ENCODE measurements at regions not wholly inside any gene's neighbourhood (a gene's known extent, or its start where the extent isn't known, plus 50 kb on each side); places are given as distances from the start of the nearest gene placed in this dataset.

DNA sequence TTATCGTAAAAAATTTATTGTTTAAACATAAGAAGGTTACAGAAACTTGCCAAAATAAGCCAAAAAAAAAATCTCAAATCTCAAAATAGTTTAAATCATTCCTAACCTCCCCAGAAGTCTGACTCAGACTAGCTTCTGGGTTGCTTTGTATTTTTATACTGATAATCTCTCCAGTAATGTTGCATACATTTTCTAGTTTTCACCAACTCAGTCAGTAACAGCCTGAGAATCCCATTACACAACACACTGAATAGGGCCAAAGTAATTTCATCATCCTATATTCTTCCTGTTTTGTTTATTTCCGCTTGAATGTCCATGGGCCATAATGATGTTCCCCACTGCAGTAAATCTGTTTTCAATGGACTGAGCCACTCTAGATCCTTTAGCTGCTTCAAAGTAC, 478.5 kb downstream of the GPAM start (continued):
- TF ChIP-seq, protein P1, sequence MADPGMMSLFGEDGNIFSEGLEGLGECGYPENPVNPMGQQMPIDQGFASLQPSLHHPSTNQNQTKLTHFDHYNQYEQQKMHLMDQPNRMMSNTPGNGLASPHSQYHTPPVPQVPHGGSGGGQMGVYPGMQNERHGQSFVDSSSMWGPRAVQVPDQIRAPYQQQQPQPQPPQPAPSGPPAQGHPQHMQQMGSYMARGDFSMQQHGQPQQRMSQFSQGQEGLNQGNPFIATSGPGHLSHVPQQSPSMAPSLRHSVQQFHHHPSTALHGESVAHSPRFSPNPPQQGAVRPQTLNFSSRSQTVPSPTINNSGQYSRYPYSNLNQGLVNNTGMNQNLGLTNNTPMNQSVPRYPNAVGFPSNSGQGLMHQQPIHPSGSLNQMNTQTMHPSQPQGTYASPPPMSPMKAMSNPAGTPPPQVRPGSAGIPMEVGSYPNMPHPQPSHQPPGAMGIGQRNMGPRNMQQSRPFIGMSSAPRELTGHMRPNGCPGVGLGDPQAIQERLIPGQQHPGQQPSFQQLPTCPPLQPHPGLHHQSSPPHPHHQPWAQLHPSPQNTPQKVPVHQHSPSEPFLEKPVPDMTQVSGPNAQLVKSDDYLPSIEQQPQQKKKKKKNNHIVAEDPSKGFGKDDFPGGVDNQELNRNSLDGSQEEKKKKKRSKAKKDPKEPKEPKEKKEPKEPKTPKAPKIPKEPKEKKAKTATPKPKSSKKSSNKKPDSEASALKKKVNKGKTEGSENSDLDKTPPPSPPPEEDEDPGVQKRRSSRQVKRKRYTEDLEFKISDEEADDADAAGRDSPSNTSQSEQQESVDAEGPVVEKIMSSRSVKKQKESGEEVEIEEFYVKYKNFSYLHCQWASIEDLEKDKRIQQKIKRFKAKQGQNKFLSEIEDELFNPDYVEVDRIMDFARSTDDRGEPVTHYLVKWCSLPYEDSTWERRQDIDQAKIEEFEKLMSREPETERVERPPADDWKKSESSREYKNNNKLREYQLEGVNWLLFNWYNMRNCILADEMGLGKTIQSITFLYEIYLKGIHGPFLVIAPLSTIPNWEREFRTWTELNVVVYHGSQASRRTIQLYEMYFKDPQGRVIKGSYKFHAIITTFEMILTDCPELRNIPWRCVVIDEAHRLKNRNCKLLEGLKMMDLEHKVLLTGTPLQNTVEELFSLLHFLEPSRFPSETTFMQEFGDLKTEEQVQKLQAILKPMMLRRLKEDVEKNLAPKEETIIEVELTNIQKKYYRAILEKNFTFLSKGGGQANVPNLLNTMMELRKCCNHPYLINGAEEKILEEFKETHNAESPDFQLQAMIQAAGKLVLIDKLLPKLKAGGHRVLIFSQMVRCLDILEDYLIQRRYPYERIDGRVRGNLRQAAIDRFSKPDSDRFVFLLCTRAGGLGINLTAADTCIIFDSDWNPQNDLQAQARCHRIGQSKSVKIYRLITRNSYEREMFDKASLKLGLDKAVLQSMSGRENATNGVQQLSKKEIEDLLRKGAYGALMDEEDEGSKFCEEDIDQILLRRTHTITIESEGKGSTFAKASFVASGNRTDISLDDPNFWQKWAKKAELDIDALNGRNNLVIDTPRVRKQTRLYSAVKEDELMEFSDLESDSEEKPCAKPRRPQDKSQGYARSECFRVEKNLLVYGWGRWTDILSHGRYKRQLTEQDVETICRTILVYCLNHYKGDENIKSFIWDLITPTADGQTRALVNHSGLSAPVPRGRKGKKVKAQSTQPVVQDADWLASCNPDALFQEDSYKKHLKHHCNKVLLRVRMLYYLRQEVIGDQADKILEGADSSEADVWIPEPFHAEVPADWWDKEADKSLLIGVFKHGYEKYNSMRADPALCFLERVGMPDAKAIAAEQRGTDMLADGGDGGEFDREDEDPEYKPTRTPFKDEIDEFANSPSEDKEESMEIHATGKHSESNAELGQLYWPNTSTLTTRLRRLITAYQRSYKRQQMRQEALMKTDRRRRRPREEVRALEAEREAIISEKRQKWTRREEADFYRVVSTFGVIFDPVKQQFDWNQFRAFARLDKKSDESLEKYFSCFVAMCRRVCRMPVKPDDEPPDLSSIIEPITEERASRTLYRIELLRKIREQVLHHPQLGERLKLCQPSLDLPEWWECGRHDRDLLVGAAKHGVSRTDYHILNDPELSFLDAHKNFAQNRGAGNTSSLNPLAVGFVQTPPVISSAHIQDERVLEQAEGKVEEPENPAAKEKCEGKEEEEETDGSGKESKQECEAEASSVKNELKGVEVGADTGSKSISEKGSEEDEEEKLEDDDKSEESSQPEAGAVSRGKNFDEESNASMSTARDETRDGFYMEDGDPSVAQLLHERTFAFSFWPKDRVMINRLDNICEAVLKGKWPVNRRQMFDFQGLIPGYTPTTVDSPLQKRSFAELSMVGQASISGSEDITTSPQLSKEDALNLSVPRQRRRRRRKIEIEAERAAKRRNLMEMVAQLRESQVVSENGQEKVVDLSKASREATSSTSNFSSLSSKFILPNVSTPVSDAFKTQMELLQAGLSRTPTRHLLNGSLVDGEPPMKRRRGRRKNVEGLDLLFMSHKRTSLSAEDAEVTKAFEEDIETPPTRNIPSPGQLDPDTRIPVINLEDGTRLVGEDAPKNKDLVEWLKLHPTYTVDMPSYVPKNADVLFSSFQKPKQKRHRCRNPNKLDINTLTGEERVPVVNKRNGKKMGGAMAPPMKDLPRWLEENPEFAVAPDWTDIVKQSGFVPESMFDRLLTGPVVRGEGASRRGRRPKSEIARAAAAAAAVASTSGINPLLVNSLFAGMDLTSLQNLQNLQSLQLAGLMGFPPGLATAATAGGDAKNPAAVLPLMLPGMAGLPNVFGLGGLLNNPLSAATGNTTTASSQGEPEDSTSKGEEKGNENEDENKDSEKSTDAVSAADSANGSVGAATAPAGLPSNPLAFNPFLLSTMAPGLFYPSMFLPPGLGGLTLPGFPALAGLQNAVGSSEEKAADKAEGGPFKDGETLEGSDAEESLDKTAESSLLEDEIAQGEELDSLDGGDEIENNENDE (IDR thresholded peaks at IDR 0.05; ENCODE audit: insufficient replicate concordance, low read length): no peak
- TF ChIP-seq TAF7 (optimal IDR thresholded peaks at IDR 0.05; ENCODE audit: borderline replicate concordance, low read depth, low read length): no peak
- TF ChIP-seq CREB1 (IDR thresholded peaks at IDR 0.05): no peak
- TF ChIP-seq JUND (IDR thresholded peaks at IDR 0.05; ENCODE audit: low read length): no peak

Data from H1 (cell line).